HUES6 (cell line): ENCODE measurements at regions not wholly inside any gene's neighbourhood (a gene's known extent, or its start where the extent isn't known, plus 50 kb on each side); places are given as distances from the start of the nearest gene placed in this dataset.

ENCODE experiments used
- H3K27ac ChIP-seq: 2 replicates; pipeline ENCODE4 v1.7.0; 2013; ENCODE audit warnings: low read depth, mild to moderate bottlenecking, low read length, inconsistent platforms
- H3K27me3 ChIP-seq: 2 replicates; pipeline ENCODE4 v1.6.1; 2013; ENCODE audit warnings: low read length; ENCODE audit not compliant: control insufficient read depth, insufficient read depth
- H3K36me3 ChIP-seq: 2 replicates; pipeline ENCODE4 v1.6.1; 2013; ENCODE audit warnings: low read length; ENCODE audit not compliant: control insufficient read depth, insufficient read depth
- H3K4me1 ChIP-seq: 2 replicates; pipeline ENCODE4 v1.6.1; 2013; ENCODE audit warnings: low read length; ENCODE audit not compliant: control insufficient read depth, insufficient read depth
- H3K4me3 ChIP-seq: 2 replicates; pipeline ENCODE4 v1.5.1; 2013; ENCODE audit warnings: low read depth, low read length
- H3K9ac ChIP-seq: one replicate; pipeline ENCODE4 v1.6.1; 2013; ENCODE audit warnings: mild to moderate bottlenecking, low read length
- H3K9me3 ChIP-seq: 2 replicates; pipeline ENCODE4 v1.6.1; 2013; ENCODE audit warnings: low read depth, low read length; ENCODE audit not compliant: control insufficient read depth, insufficient read depth

GRCh38 chr5:89086390-89087086 lies 203.6 kb upstream of the MEF2C start:
- H3K27ac ChIP-seq: no peak overlapping the region
- no peaks in the 10 kb centered on the region for H3K36me3 ChIP-seq
- no peaks in the 10 kb centered on the region for H3K9me3 ChIP-seq
- H3K4me3 ChIP-seq: no peak overlapping the region
- H3K4me1 ChIP-seq: peaks cover 8% of the 10 kb centered on the region; the same call in 1 of the 2 replicates
- no peak overlapping the region for H3K9ac ChIP-seq
- H3K27me3 ChIP-seq: no peaks in the 10 kb centered on the region

GRCh38 chr5:89083791-89084190 lies 200.8 kb upstream of the MEF2C start:
- no peaks in the 10 kb centered on the region for H3K27me3 ChIP-seq
- H3K4me1 ChIP-seq: peaks cover 8% of the 10 kb centered on the region; the same call in 1 of the 2 replicates
- no peak overlapping the region for H3K27ac ChIP-seq
- H3K9ac ChIP-seq: no peak overlapping the region
- H3K9me3 ChIP-seq: no peaks in the 10 kb centered on the region
- no peak overlapping the region for H3K4me3 ChIP-seq
- no peaks in the 10 kb centered on the region for H3K36me3 ChIP-seq

- H3K27ac ChIP-seq: no peak overlapping the region
Observed at GRCh38 chr5:89081360-89081759, 198.4 kb upstream of the MEF2C start.

GRCh38 chr5:89080467-89081116 lies 197.6 kb upstream of the MEF2C start:
- Histone ChIP-seq H3K27ac (no peak overlapping the region), H3K4me3 (no peak overlapping the region), H3K4me1 (no peaks in the 10 kb centered on the region), H3K9ac (no peak overlapping the region), H3K9me3 (no peaks in the 10 kb centered on the region), H3K27me3 (no peaks in the 10 kb centered on the region), H3K36me3 (no peaks in the 10 kb centered on the region)

More at GRCh38 chr5:89081360-89081759, 198.4 kb upstream of the MEF2C start:
- Histone ChIP-seq H3K36me3 (no peaks in the 10 kb centered on the region), H3K9me3 (no peaks in the 10 kb centered on the region), H3K27me3 (no peaks in the 10 kb centered on the region), H3K4me3 (no peak overlapping the region), H3K4me1 (no peaks in the 10 kb centered on the region), H3K9ac (no peak overlapping the region)

GRCh38 chr5:89072842-89073672 lies 190.1 kb upstream of the MEF2C start:
- H3K4me3 ChIP-seq: no peak overlapping the region
- no peak overlapping the region for H3K27ac ChIP-seq
- H3K36me3 ChIP-seq: no peaks in the 10 kb centered on the region
- no peaks in the 10 kb centered on the region for H3K9me3 ChIP-seq
- no peaks in the 10 kb centered on the region for H3K4me1 ChIP-seq
- no peaks in the 10 kb centered on the region for H3K27me3 ChIP-seq
- H3K9ac ChIP-seq: no peak overlapping the region

GRCh38 chr5:89071941-89072331 lies 189.0 kb upstream of the MEF2C start:
- Histone ChIP-seq H3K9me3 (no peaks in the 10 kb centered on the region), H3K9ac (no peak overlapping the region), H3K4me1 (no peaks in the 10 kb centered on the region), H3K4me3 (no peak overlapping the region), H3K36me3 (no peaks in the 10 kb centered on the region), H3K27me3 (no peaks in the 10 kb centered on the region), H3K27ac (no peak overlapping the region)

GRCh38 chr5:89071101-89071940 lies 188.3 kb upstream of the MEF2C start:
- no peaks in the 10 kb centered on the region for H3K9me3 ChIP-seq
- H3K27me3 ChIP-seq: no peaks in the 10 kb centered on the region
- no peaks in the 10 kb centered on the region for H3K36me3 ChIP-seq
- no peak overlapping the region for H3K4me3 ChIP-seq
- no peaks in the 10 kb centered on the region for H3K4me1 ChIP-seq
- H3K27ac ChIP-seq: no peak overlapping the region
- H3K9ac ChIP-seq: no peak overlapping the region

GRCh38 chr5:89069591-89069990 lies 186.6 kb upstream of the MEF2C start:
- no peaks in the 10 kb centered on the region for H3K9me3 ChIP-seq
- no peaks in the 10 kb centered on the region for H3K27me3 ChIP-seq
- H3K27ac ChIP-seq: no peak overlapping the region
- H3K4me3 ChIP-seq: no peak overlapping the region
- peaks cover 6% of the 10 kb centered on the region; the same call in 1 of the 2 replicates for H3K4me1 ChIP-seq
- no peaks in the 10 kb centered on the region for H3K36me3 ChIP-seq
- H3K9ac ChIP-seq: no peak overlapping the region

GRCh38 chr5:89067362-89067761 lies 184.4 kb upstream of the MEF2C start:
- H3K27ac ChIP-seq: no peak overlapping the region
- no peak overlapping the region for H3K4me3 ChIP-seq
- H3K36me3 ChIP-seq: no peaks in the 10 kb centered on the region
- no peak overlapping the region for H3K9ac ChIP-seq
- H3K9me3 ChIP-seq: no peaks in the 10 kb centered on the region
- H3K4me1 ChIP-seq: peaks cover 6% of the 10 kb centered on the region; the same call in 1 of the 2 replicates
- H3K27me3 ChIP-seq: no peaks in the 10 kb centered on the region

- H3K4me1 ChIP-seq: peaks cover 6% of the 10 kb centered on the region; the same call in 1 of the 2 replicates
- H3K4me3 ChIP-seq: no peak overlapping the region
- no peaks in the 10 kb centered on the region for H3K9me3 ChIP-seq
- no peaks in the 10 kb centered on the region for H3K36me3 ChIP-seq
- no peak overlapping the region for H3K27ac ChIP-seq
- H3K27me3 ChIP-seq: no peaks in the 10 kb centered on the region
- no peak overlapping the region for H3K9ac ChIP-seq
Observed at GRCh38 chr5:89065919-89066318, 182.9 kb upstream of the MEF2C start.
